HCT116 (cell line): ENCODE measurements at regions not wholly inside any gene's neighbourhood (a gene's known extent, or its start where the extent isn't known, plus 50 kb on each side); places are given as distances from the start of the nearest gene placed in this dataset.

Experiments
- ATAC-seq: fragments of 200-7000 bp; cut with Tn5 transposase; 2 replicates; pipeline ENCODE4 v1.9.1; 2020; ENCODE audit warnings: mild to moderate bottlenecking, moderate library complexity
- BruUV-seq: library from RNA; stranded (reverse); fragments of 400-500 nt; replicated peaks from 2 replicates; lab custom pipeline; 2021; lab: Mats Ljungman, UMichigan
- CTCF ChIA-PET: fragments of 300-600 bp; sonication (Branson Sonifier 250); formaldehyde crosslinking; loops from one replicate; lab custom pipeline; 2021; ENCODE audit warnings: antibody characterized with exemption; lab: Charles Lee
- POLR2A ChIA-PET: fragments of 300-600, 350-600 bp; sonication (Branson Sonifier 250); formaldehyde crosslinking; loops from one replicate; lab custom pipeline; 2021; ENCODE audit warnings: antibody characterized with exemption; lab: Charles Lee
- RAD21 ChIA-PET, 2 experiments: fragments of 300-600 bp; sonication (Branson Sonifier 250); formaldehyde crosslinking; loops; one replicate each; lab custom pipeline; 2023; ENCODE audit warnings: low total read pairs in 2 of 2; ENCODE audit not compliant: uncharacterized antibody in 2 of 2, unreplicated experiment in 2 of 2, low non-redundant PET in 1 of 2; lab: Charles Lee
- DNase-seq: peaks from one replicate; pipeline ENCODE4 v3.0.0-alpha.2; 2010; ENCODE audit warnings: low read depth, low spot score
- H2AFZ ChIP-seq: fragments of 200-600 bp; shearing (Covaris generic), sonication (generic); 2 replicates; pipeline ENCODE4 v1.6.1; 2017; ENCODE audit warnings: low read depth, mixed run types, mixed read lengths, antibody characterized with exemption, low read length; ENCODE audit not compliant: poor library complexity, severe bottlenecking
- H3K27ac ChIP-seq: 2 replicates; pipeline ENCODE4 v1.5.1; 2012; ENCODE audit warnings: low read depth, low read length
- H3K27me3 ChIP-seq: fragments of 200-600 bp; sonication (generic); 2 replicates; pipeline ENCODE4 v1.6.1; 2016; ENCODE audit warnings: mixed run types, low read length, mixed read lengths; ENCODE audit not compliant: insufficient read depth
- H3K36me3 ChIP-seq, 2 experiments: fragments of 200-500 bp in 1 of 2; fragments of 200-600 bp in 1 of 2; sonication (Bioruptor generic) in 1 of 2; sonication (generic) in 1 of 2; 2 replicates each; pipeline versions ENCODE4 v1.5.1 to v1.6.1; 2014 to 2016; ENCODE audit warnings: low read length in 2 of 2, inconsistent platforms in 1 of 2, mixed read lengths in 1 of 2, mixed run types in 1 of 2; ENCODE audit not compliant: insufficient read depth in 2 of 2, control insufficient read depth in 1 of 2
- H3K4me1 ChIP-seq, 2 experiments: fragments of 200-600 bp in 1 of 2; sonication (generic) in 1 of 2; 2 replicates each; pipeline versions ENCODE4 v1.5.1 to v1.6.1; 2012 to 2017; ENCODE audit warnings: low read length in 2 of 2, inconsistent platforms in 1 of 2, mild to moderate bottlenecking in 1 of 2, mixed read lengths in 1 of 2, mixed run types in 1 of 2, moderate library complexity in 1 of 2; ENCODE audit not compliant: insufficient read depth in 2 of 2, control insufficient read depth in 1 of 2
- H3K4me2 ChIP-seq: fragments of 200-600 bp; sonication (generic); 2 replicates; pipeline ENCODE4 v1.6.1; 2017; ENCODE audit warnings: mixed run types, low read length, mixed read lengths
- H3K4me3 ChIP-seq, 2 experiments: fragments of 200-600 bp in 1 of 2; sonication (generic) in 1 of 2; replicated peaks in 1 of 2; 2 replicates each; pipeline ENCODE4 v1.5.1; 2011 to 2016; ENCODE audit warnings: low read length in 2 of 2, control low read depth in 1 of 2, low read depth in 1 of 2, mild to moderate bottlenecking in 1 of 2, mixed read lengths in 1 of 2, mixed run types in 1 of 2
- H3K79me2 ChIP-seq: fragments of 200-600 bp; sonication (generic); 2 replicates; pipeline ENCODE4 v1.6.1; 2017; ENCODE audit warnings: mild to moderate bottlenecking, mixed run types, low read length, moderate library complexity, mixed read lengths; ENCODE audit not compliant: insufficient read depth
- H3K9ac ChIP-seq: fragments of 200-600 bp; sonication (generic); 2 replicates; pipeline ENCODE4 v1.6.1; 2016; ENCODE audit warnings: low read length, mixed read lengths
- H3K9me2 ChIP-seq: fragments of 200-600 bp; sonication (generic), shearing (Covaris generic); 2 replicates; pipeline ENCODE4 v1.6.1; 2017; ENCODE audit warnings: mixed run types, mild to moderate bottlenecking, moderate library complexity; ENCODE audit not compliant: insufficient read depth
- H3K9me3 ChIP-seq, 2 experiments: fragments of 200-500 bp in 1 of 2; fragments of 200-600 bp in 1 of 2; sonication (Bioruptor generic) in 1 of 2; sonication (generic) in 1 of 2; 2 replicates each; pipeline ENCODE4 v1.6.1; 2014 to 2017; ENCODE audit warnings: low read length in 2 of 2, mixed read lengths in 2 of 2, inconsistent platforms in 1 of 2, low read depth in 1 of 2, mild to moderate bottlenecking in 1 of 2, mixed run types in 1 of 2, moderate library complexity in 1 of 2; ENCODE audit not compliant: control insufficient read depth in 1 of 2, insufficient read depth in 1 of 2
- H4K20me1 ChIP-seq: fragments of 200-600 bp; sonication (generic), shearing (Covaris generic); 2 replicates; pipeline ENCODE4 v1.6.1; 2017; ENCODE audit warnings: mixed run types, mild to moderate bottlenecking, moderate library complexity; ENCODE audit not compliant: insufficient read depth
- CBX3 ChIP-seq: IDR thresholded peaks from 2 replicates; pipeline ENCODE4 v1.6.1; 2012; ENCODE audit warnings: low read depth
- CEBPB ChIP-seq: IDR thresholded peaks from 2 replicates; pipeline ENCODE4 v1.6.1; 2012; ENCODE audit warnings: low read depth
- EGR1 ChIP-seq: IDR thresholded peaks from 2 replicates; pipeline ENCODE4 v1.6.1; 2012; ENCODE audit warnings: low read depth
- ELF1 ChIP-seq: IDR thresholded peaks from 2 replicates; pipeline ENCODE4 v1.6.1; 2012; ENCODE audit warnings: low read depth, borderline replicate concordance
- EZH2 ChIP-seq: fragments of 200-600 bp; sonication (generic); IDR thresholded peaks from 2 replicates; pipeline ENCODE4 v1.6.1; 2017; ENCODE audit warnings: antibody characterized with exemption, mixed run types
- EZH2phosphoT487 ChIP-seq: fragments of 200-600 bp; IDR thresholded peaks from 2 replicates; pipeline ENCODE4 v1.6.1; 2018; ENCODE audit warnings: antibody characterized with exemption, borderline replicate concordance
- FOSL1 ChIP-seq: IDR thresholded peaks from 2 replicates; pipeline ENCODE4 v1.6.1; 2012; ENCODE audit warnings: low read depth
- JUND ChIP-seq: IDR thresholded peaks from 2 replicates; pipeline ENCODE4 v1.6.1; 2012
- POLR2A ChIP-seq: IDR thresholded peaks from 2 replicates; pipeline ENCODE4 v1.7.0; 2011; ENCODE audit warnings: borderline replicate concordance; ENCODE audit not compliant: insufficient read depth, insufficient read length; ENCODE audit errors: extremely low read depth
- POLR2AphosphoS5 ChIP-seq: IDR thresholded peaks from 2 replicates; pipeline ENCODE4 v1.6.1; 2011; ENCODE audit warnings: mild to moderate bottlenecking, low read depth, low read length, moderate library complexity
- RAD21 ChIP-seq: IDR thresholded peaks from 2 replicates; pipeline ENCODE4 v1.6.1; 2012; ENCODE audit warnings: low read depth, mild to moderate bottlenecking
- REST ChIP-seq: IDR thresholded peaks from 2 replicates; pipeline ENCODE4 v1.6.1; 2012; ENCODE audit warnings: low read depth
- SIN3A ChIP-seq: IDR thresholded peaks from 2 replicates; pipeline ENCODE4 v1.6.1; 2012; ENCODE audit warnings: low read depth
- SP1 ChIP-seq: IDR thresholded peaks from 2 replicates; pipeline ENCODE4 v1.6.1; 2012; ENCODE audit warnings: low read depth
- SRF ChIP-seq: IDR thresholded peaks from 2 replicates; pipeline ENCODE4 v1.6.1; 2012; ENCODE audit warnings: low read depth
- TCF7L2 ChIP-seq: IDR thresholded peaks from 2 replicates; pipeline ENCODE4 v1.7.0; 2011; ENCODE audit warnings: borderline replicate concordance, inconsistent platforms; ENCODE audit not compliant: insufficient read depth, insufficient read length; ENCODE audit errors: extremely low read depth
- YY1 ChIP-seq: IDR thresholded peaks from 2 replicates; pipeline ENCODE4 v1.6.1; 2011; ENCODE audit warnings: low read length, low read depth, moderate library complexity, mild to moderate bottlenecking; ENCODE audit not compliant: insufficient replicate concordance; ENCODE audit errors: extremely low read depth
- intact Hi-C: fragments of 100-400 bp; cut with micrococcal nuclease; formaldehyde crosslinking; loops from 2 replicates; pipeline ENCODE4 v1.10.0; 2022
- TF ChIP-seq, protein P1 (sequence below): IDR thresholded peaks from 2 replicates; pipeline ENCODE4 v1.6.1; 2011; ENCODE audit warnings: mild to moderate bottlenecking, low read length, moderate library complexity; ENCODE audit not compliant: insufficient replicate concordance; ENCODE audit errors: extremely low read depth
- TF ChIP-seq, protein P2 (sequence below): IDR thresholded peaks from 2 replicates; pipeline ENCODE4 v1.6.1; 2012
- TF ChIP-seq, protein P3 (sequence below), 3 experiments: fragments of 200-600 bp in 1 of 3; sonication (generic) in 1 of 3; IDR thresholded peaks in 2 of 3; conservative IDR thresholded peaks in 1 of 3; 2 replicates each; pipeline ENCODE4 v1.5.1; 2012 to 2017; ENCODE audit warnings: low read depth in 2 of 3, low read length in 2 of 3, antibody characterized with exemption in 1 of 3, borderline replicate concordance in 1 of 3, control low read depth in 1 of 3, mild to moderate bottlenecking in 1 of 3, mixed read lengths in 1 of 3, mixed run types in 1 of 3, moderate library complexity in 1 of 3; ENCODE audit not compliant: insufficient read depth in 1 of 3

GRCh38 chr4:91904556-91904955 lies 399.2 kb upstream of the GRID2 start:
- TF ChIP-seq, protein P1, sequence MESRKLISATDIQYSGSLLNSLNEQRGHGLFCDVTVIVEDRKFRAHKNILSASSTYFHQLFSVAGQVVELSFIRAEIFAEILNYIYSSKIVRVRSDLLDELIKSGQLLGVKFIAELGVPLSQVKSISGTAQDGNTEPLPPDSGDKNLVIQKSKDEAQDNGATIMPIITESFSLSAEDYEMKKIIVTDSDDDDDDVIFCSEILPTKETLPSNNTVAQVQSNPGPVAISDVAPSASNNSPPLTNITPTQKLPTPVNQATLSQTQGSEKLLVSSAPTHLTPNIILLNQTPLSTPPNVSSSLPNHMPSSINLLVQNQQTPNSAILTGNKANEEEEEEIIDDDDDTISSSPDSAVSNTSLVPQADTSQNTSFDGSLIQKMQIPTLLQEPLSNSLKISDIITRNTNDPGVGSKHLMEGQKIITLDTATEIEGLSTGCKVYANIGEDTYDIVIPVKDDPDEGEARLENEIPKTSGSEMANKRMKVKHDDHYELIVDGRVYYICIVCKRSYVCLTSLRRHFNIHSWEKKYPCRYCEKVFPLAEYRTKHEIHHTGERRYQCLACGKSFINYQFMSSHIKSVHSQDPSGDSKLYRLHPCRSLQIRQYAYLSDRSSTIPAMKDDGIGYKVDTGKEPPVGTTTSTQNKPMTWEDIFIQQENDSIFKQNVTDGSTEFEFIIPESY, result no peak
- no peak for TF ChIP-seq EGR1
- no peak for TF ChIP-seq JUND
- TF ChIP-seq REST, result no peak
- no peak for TF ChIP-seq ELF1
- TF ChIP-seq POLR2A, result no peak
- no peak for TF ChIP-seq SRF
- TF ChIP-seq SIN3A, result no peak
- TF ChIP-seq, protein P2, sequence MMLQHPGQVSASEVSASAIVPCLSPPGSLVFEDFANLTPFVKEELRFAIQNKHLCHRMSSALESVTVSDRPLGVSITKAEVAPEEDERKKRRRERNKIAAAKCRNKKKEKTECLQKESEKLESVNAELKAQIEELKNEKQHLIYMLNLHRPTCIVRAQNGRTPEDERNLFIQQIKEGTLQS, result no peak
- TF ChIP-seq RAD21, result no peak
- TF ChIP-seq YY1, result no peak
- TF ChIP-seq FOSL1, result no peak
- TF ChIP-seq TCF7L2, result no peak
- no peak for TF ChIP-seq SP1
- no peak for TF ChIP-seq CEBPB
- TF ChIP-seq EZH2, result no peak
- no peak for TF ChIP-seq CBX3
- TF ChIP-seq POLR2AphosphoS5, result no peak
- TF ChIP-seq EZH2phosphoT487, result no peak
- TF ChIP-seq, protein P3, sequence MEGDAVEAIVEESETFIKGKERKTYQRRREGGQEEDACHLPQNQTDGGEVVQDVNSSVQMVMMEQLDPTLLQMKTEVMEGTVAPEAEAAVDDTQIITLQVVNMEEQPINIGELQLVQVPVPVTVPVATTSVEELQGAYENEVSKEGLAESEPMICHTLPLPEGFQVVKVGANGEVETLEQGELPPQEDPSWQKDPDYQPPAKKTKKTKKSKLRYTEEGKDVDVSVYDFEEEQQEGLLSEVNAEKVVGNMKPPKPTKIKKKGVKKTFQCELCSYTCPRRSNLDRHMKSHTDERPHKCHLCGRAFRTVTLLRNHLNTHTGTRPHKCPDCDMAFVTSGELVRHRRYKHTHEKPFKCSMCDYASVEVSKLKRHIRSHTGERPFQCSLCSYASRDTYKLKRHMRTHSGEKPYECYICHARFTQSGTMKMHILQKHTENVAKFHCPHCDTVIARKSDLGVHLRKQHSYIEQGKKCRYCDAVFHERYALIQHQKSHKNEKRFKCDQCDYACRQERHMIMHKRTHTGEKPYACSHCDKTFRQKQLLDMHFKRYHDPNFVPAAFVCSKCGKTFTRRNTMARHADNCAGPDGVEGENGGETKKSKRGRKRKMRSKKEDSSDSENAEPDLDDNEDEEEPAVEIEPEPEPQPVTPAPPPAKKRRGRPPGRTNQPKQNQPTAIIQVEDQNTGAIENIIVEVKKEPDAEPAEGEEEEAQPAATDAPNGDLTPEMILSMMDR (IDR thresholded peaks at IDR 0.05 in 2 of 3, conservative IDR thresholded peaks at IDR 0.05 in 1 of 3; ENCODE audit: borderline replicate concordance in 1 of 3, insufficient read depth in 1 of 3, low read depth in 2 of 3, low read length in 2 of 3), result no peak
- no TSS peak for BruUV-seq

More at GRCh38 chr4:91904556-91904955, 399.2 kb upstream of the GRID2 start:
- intact Hi-C loops, result no loop called here
- no peaks in the 10 kb centered on the region for H3K79me2 ChIP-seq
- no peaks in the 10 kb centered on the region for H4K20me1 ChIP-seq
- POLR2A ChIA-PET, result no interaction called here
- H3K4me1 ChIP-seq, result no peaks in the 10 kb centered on the region
- RAD21 ChIA-PET, result no interaction called here
- no peak overlapping the region for H3K27ac ChIP-seq
- H3K9me2 ChIP-seq, result no peaks in the 10 kb centered on the region
- no peaks in the 10 kb centered on the region for H3K27me3 ChIP-seq
- no peak overlapping the region for H3K4me3 ChIP-seq
- no peak overlapping the region for H3K9ac ChIP-seq
- no peak overlapping the region for H2AFZ ChIP-seq
- ATAC-seq (no peak), DNase-seq (no peak)
- H3K4me2 ChIP-seq, result no peak overlapping the region
- H3K9me3 ChIP-seq, result no peaks in the 10 kb centered on the region
- CTCF ChIA-PET, result no interaction called here
- no peaks in the 10 kb centered on the region for H3K36me3 ChIP-seq
